ENCODE measurements at regions not wholly inside any gene's neighbourhood (a gene's known extent, or its start where the extent isn't known, plus 50 kb on each side); places are given as distances from the start of the nearest gene placed in this dataset.
"Not testable (repeated sequence)": the region's sequence is repeated elsewhere in the genome, so short reads cannot be mapped to it uniquely, and the experiment has no call there.

DNA sequence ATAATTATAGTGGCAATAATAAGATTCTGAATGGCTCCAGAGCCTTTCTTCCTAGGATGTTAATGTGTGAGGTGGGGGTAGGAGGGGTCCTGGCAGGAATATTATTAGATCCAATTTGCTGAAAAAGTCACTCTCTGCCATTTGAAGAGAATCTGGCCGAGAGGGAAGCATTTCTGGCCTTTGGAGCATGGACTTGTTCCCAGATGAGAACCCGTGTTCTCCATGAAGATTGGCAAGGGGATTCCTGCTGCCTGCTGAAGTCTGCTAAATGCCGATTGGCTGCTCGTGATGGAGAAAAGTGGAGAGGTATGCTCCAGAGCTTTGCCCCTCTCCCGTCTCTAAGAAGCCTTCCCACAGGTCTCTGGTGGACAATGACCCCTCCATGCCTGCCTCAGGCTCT is 135.6 kb downstream of the TRIM43 start:
- H3K27ac ChIP-seq (ENCODE audit: low read depth, low read length, severe bottlenecking); H3K4me3 ChIP-seq (ENCODE audit: extremely low read depth, insufficient read depth, low read length, poor library complexity, severe bottlenecking); H3K9me3 ChIP-seq (ENCODE audit: control insufficient read depth, low read length); H3K4me1 ChIP-seq (ENCODE audit: control insufficient read depth, insufficient read depth, low read length, poor library complexity, severe bottlenecking); H3K36me3 ChIP-seq (ENCODE audit: control insufficient read depth, insufficient read depth, low read length): not testable (repeated sequence)
- 87 to 88% methylated on average over 4 of the region's 5 CpGs for WGBS, 2 experiments (ENCODE audit: insufficient coverage in 2 of 2)

DNA sequence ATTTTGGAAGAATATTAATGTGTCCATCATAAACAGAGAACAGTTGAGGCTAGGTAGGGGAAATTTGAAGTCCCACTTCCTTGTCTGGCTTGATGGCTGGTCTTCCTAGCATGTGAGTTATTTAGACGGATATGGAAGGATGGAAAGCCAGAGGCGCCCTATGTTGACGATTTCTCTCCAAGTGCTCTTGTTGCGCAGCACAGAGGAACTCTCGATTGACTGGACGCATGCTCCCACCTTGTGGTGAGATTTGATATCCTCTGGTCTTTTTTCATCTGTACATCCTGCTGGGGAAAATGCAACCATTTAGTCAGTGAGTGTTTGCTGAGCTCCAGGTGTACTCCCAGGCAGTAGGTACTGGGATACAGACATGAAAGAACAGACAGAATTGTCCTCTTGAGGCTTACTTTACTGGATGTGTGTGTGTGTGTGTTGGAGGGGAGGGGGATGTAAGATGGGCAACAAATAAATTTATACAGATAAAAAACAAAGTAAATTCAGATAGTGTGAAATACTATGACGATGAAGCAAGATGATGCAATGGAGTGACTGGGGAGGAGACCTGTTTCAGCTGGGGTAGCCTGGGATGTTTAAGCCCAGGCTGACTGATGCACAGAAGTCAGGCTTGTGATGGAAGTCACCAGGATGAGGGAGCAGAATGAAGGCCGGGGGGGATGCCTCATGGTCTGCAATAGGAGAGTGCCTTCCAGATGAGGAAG is 137.2 kb downstream of the TRIM43 start:
- no peaks in the 10 kb centered on the region for H3K4me1 ChIP-seq (ENCODE audit: control insufficient read depth, insufficient read depth, low read length, poor library complexity, severe bottlenecking)
- no peaks in the 10 kb centered on the region for H3K36me3 ChIP-seq (ENCODE audit: control insufficient read depth, insufficient read depth, low read length)
- no peak overlapping the region for H3K27ac ChIP-seq (ENCODE audit: low read depth, low read length, severe bottlenecking)
- H3K9me3 ChIP-seq (ENCODE audit: control insufficient read depth, low read length) = no peaks in the 10 kb centered on the region
- H3K4me3 ChIP-seq (ENCODE audit: extremely low read depth, insufficient read depth, low read length, poor library complexity, severe bottlenecking) = no peak overlapping the region
- 35 to 61% methylated on average over 7 of the region's 8 CpGs for WGBS, 2 experiments (ENCODE audit: insufficient coverage in 2 of 2)

DNA sequence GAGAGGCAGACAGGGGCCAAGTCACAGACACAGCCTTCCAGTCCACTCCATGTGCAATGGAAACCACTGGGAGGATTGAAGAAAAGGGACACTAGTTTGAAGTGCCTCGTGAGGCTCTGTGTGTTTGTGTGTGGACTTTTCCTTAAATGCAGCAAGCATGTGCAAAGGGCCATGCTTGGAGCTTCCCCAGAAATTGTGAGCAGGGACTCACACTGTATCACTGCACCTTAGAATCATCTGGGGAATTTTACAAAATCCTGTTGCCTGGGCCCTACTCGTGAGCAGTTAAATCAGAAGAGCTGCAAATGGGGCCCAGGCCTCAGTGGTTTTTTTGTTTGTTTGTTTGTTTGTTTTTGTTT is 137.8 kb downstream of the TRIM43 start:
- Histone ChIP-seq H3K9me3 (ENCODE audit: control insufficient read depth, low read length) (no peaks in the 10 kb centered on the region), H3K4me3 (ENCODE audit: extremely low read depth, insufficient read depth, low read length, poor library complexity, severe bottlenecking) (no peak overlapping the region), H3K27ac (ENCODE audit: low read depth, low read length, severe bottlenecking) (no peak overlapping the region), H3K36me3 (ENCODE audit: control insufficient read depth, insufficient read depth, low read length) (no peaks in the 10 kb centered on the region), H3K4me1 (ENCODE audit: control insufficient read depth, insufficient read depth, low read length, poor library complexity, severe bottlenecking) (no peaks in the 10 kb centered on the region)
- 100% methylated on average over 1 of the region's 2 CpGs for WGBS, 2 experiments (ENCODE audit: insufficient coverage in 2 of 2)

DNA sequence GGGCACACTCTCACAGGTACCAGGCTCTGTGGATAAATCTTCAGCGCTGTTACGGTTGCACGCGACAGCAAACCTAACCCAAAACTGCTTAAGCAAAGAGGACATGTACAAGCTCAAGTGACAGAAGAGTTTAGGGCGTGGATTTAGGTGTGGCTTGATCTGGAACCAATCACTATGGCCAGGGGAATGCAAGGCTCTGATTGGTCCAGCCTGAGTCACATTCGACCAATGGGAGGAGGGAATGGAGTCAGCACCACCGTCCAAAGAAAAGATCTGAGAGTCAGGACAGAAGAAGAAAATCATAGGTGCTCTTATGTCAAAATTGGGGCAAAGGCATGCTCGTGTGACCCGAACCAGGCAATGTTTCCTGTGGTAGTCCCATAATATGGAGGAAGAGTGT is 139.0 kb downstream of the TRIM43 start:
- Histone ChIP-seq H3K36me3 (ENCODE audit: control insufficient read depth, insufficient read depth, low read length) (no peaks in the 10 kb centered on the region), H3K9me3 (ENCODE audit: control insufficient read depth, low read length) (no peaks in the 10 kb centered on the region), H3K4me3 (ENCODE audit: extremely low read depth, insufficient read depth, low read length, poor library complexity, severe bottlenecking) (no peak overlapping the region), H3K27ac (ENCODE audit: low read depth, low read length, severe bottlenecking) (no peak overlapping the region), H3K4me1 (ENCODE audit: control insufficient read depth, insufficient read depth, low read length, poor library complexity, severe bottlenecking) (no peaks in the 10 kb centered on the region)
- WGBS, 2 experiments (ENCODE audit: insufficient coverage in 2 of 2) = 88 to 89% methylated on average over 3 to 8 of the region's 9 CpGs

DNA sequence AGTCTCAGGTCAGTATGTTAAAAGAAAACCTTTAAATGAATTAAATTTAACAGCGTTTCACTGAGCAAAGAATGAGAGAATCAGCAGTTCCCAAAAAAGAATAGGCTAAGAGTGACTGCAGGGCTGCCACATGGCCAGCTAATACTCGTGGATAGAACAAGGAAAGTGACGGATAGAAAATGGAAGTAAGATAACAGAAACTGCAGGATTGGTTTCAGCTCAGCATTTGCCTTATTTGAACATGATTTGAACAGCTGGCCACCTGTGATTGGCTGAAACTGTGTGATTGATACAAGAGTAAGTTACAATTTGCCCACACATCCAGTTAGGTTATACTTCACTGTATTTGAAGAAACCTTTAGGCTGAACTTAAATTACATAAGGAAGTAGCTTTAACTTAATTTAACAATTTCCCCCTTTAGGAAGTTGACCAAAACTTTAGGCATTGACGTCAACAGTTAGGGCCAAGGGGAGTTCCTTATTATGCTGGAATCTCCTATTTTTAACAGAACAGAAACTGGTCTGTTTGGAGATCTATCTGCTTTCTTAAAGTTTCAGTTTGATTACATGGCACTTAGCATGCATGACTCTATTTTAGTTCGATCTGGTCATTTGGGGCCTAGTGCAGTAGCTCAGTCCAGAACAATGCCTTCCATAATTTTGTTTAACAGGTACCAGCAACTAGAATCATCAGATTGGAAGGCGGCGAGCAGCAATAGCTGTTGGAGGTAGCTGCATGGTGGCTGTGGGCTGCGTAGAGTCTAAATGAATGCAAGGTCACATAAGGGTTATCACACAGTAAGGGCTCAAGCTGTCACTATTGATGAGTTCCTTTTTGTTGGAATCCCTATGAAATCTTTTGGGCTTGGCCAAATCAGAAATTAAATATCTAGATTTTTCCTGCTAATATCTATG is 143.4 kb downstream of the TRIM43 start:
- H3K36me3 ChIP-seq (ENCODE audit: control insufficient read depth, insufficient read depth, low read length) = no peaks in the 10 kb centered on the region
- no peaks in the 10 kb centered on the region for H3K9me3 ChIP-seq (ENCODE audit: control insufficient read depth, low read length)
- WGBS, 2 experiments (ENCODE audit: insufficient coverage in 2 of 2) = 83 to 86% methylated on average over 4 to 7 of the region's 8 CpGs
- H3K4me3 ChIP-seq (ENCODE audit: extremely low read depth, insufficient read depth, low read length, poor library complexity, severe bottlenecking) = no peak overlapping the region
- H3K4me1 ChIP-seq (ENCODE audit: control insufficient read depth, insufficient read depth, low read length, poor library complexity, severe bottlenecking) = no peaks in the 10 kb centered on the region
- no peak overlapping the region for H3K27ac ChIP-seq (ENCODE audit: low read depth, low read length, severe bottlenecking)

DNA sequence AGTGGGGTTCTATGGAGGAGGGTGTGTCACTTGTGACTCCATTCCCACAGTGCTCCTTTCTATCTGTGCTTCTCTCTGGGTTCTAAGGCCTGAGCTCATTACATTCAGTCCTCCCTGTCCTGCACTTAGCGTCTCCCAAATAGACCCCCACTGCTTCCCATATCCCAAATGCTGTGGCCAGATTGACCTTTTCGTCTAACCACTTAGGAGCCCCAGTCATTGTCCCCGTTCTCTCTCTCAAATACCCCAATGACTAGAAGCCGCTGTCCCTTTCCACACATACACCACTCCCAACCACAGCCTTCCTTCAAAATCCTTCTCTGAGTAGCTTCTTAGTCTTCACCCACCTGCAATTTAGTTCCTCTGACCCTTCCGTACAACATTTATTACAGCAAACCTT is 146.5 kb downstream of the TRIM43 start:
- no peak overlapping the region for H3K4me3 ChIP-seq (ENCODE audit: extremely low read depth, insufficient read depth, low read length, poor library complexity, severe bottlenecking)
- no peaks in the 10 kb centered on the region for H3K36me3 ChIP-seq (ENCODE audit: control insufficient read depth, insufficient read depth, low read length)
- 90 to 95% methylated on average over 4 to 5 of the region's 5 CpGs for WGBS, 2 experiments (ENCODE audit: insufficient coverage in 2 of 2)
- H3K9me3 ChIP-seq (ENCODE audit: control insufficient read depth, low read length) = no peaks in the 10 kb centered on the region
- H3K27ac ChIP-seq (ENCODE audit: low read depth, low read length, severe bottlenecking) = no peak overlapping the region
- H3K4me1 ChIP-seq (ENCODE audit: control insufficient read depth, insufficient read depth, low read length, poor library complexity, severe bottlenecking) = no peaks in the 10 kb centered on the region

DNA sequence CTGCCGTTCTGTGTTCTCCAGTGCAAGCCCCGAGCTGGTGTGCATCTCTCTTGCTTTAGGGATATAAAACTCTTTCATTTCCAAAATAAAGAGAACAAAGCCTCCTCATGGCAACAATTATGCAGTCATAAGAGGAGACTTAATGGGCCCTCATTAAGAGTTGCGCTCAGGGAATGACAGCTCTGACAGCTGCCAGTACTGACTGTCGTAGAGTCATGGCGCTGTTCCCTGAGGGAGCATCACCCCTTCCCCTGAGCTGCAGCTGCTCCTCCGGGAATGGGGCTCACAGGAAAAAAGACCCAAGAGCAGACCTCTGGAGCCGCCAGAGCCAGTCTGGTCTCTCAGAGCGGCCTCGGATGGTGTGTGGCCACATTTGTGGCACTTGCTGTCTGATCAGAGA is 160.3 kb downstream of the TRIM43 start:
- H3K4me1 ChIP-seq (ENCODE audit: control insufficient read depth, insufficient read depth, low read length, poor library complexity, severe bottlenecking); H3K9me3 ChIP-seq (ENCODE audit: control insufficient read depth, low read length); H3K36me3 ChIP-seq (ENCODE audit: control insufficient read depth, insufficient read depth, low read length); H3K27ac ChIP-seq (ENCODE audit: low read depth, low read length, severe bottlenecking); H3K4me3 ChIP-seq (ENCODE audit: extremely low read depth, insufficient read depth, low read length, poor library complexity, severe bottlenecking): not testable (repeated sequence)
- WGBS, 2 experiments (ENCODE audit: insufficient coverage in 2 of 2) = 82 to 86% methylated on average over 1 to 5 of the region's 9 CpGs

DNA sequence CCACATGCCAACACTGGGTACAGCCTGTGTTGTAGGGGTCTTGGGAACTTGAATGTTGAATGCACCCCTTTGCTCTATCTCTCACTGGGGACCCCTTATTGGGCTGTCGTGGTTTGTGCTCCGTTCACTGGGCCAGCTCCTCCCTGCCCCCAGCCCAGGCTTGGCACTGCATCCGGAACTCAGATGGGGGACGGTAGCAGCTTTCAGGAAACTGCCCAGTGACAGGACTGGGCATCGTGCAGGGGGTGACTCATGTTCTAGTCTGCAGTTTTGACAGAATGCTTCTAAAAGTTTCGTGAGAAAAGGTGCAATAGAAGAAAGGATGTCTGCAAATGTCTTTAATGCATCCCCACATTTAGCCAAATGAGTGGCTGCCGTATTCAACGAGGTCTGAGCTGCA is 162.0 kb downstream of the TRIM43 start:
- not testable (repeated sequence) for H3K4me3 ChIP-seq (ENCODE audit: extremely low read depth, insufficient read depth, low read length, poor library complexity, severe bottlenecking); H3K9me3 ChIP-seq (ENCODE audit: control insufficient read depth, low read length); H3K27ac ChIP-seq (ENCODE audit: low read depth, low read length, severe bottlenecking); H3K4me1 ChIP-seq (ENCODE audit: control insufficient read depth, insufficient read depth, low read length, poor library complexity, severe bottlenecking); H3K36me3 ChIP-seq (ENCODE audit: control insufficient read depth, insufficient read depth, low read length)
- 86% methylated on average over 8 of the region's 8 CpGs for WGBS, 2 experiments (ENCODE audit: insufficient coverage in 2 of 2)

DNA sequence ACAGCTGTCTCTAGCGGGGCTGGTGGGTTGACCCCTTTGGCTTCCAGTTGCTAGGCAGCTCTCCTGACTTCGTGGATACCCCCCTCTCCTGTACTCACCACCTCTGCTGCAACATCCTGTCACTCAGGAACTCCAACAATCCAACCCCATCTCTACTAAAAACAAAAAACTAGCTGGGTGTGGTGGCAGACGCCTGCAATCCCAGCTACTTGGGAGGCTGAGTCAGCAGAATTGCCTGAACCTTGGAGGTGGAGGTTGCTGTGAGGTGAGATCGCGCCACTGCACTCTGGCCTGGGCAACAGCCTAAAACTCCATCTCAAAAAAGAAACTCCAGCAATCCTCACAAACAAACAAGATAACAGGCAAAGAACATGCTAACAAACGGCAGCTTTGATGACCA is 162.4 kb downstream of the TRIM43 start:
- not testable (repeated sequence) for H3K36me3 ChIP-seq (ENCODE audit: control insufficient read depth, insufficient read depth, low read length); H3K4me3 ChIP-seq (ENCODE audit: extremely low read depth, insufficient read depth, low read length, poor library complexity, severe bottlenecking); H3K9me3 ChIP-seq (ENCODE audit: control insufficient read depth, low read length); H3K27ac ChIP-seq (ENCODE audit: low read depth, low read length, severe bottlenecking); H3K4me1 ChIP-seq (ENCODE audit: control insufficient read depth, insufficient read depth, low read length, poor library complexity, severe bottlenecking)
- WGBS, 2 experiments (ENCODE audit: insufficient coverage in 2 of 2) = 64 to 78% methylated on average over 2 to 3 of the region's 6 CpGs

DNA sequence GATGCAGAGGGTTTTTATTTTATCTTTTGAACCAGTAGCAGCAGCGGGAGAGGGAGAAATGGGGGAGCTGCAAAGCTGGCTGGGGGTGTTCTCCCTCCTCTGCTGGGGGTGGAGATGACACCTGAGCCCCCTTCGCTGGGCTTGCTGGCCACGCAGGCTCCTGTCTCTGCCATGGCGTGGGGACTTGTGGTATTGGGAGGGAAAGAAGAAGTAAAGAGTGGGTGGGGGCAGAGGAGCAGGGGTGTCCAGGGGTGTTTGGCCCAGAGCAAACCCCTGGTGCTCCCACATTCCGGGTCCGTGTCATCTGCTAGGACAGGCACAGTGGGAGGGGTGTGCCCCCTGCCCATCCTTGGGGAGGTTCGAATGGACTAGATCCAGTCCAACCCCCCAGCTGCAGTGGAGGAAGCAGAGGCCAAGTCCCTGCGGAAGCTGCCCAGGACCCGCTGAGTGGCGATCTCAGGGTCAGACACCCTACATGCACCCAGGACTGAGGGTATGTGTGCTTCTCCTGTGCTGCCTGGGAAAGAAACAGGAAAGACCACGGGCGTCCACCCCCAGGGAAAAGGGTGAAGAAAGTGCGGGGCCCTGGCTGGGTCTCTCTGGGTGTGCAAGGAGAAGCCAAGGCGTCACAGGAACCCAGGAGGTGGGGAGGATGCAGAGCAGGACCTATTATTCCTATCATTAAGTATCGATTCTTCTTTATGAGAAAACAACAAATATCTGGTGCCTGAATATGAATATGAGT is 163.2 kb downstream of the TRIM43 start:
- WGBS, 2 experiments (ENCODE audit: insufficient coverage in 2 of 2) = 88 to 100% methylated on average over 1 to 5 of the region's 15 CpGs

More for the DNA sequence above, 163.2 kb downstream of the TRIM43 start:
- not testable (repeated sequence) for H3K27ac ChIP-seq (ENCODE audit: low read depth, low read length, severe bottlenecking); H3K4me1 ChIP-seq (ENCODE audit: control insufficient read depth, insufficient read depth, low read length, poor library complexity, severe bottlenecking); H3K36me3 ChIP-seq (ENCODE audit: control insufficient read depth, insufficient read depth, low read length); H3K9me3 ChIP-seq (ENCODE audit: control insufficient read depth, low read length); H3K4me3 ChIP-seq (ENCODE audit: extremely low read depth, insufficient read depth, low read length, poor library complexity, severe bottlenecking)
